K562 (cell line): ENCODE measurements at regions not wholly inside any gene's neighbourhood (a gene's known extent, or its start where the extent isn't known, plus 50 kb on each side); places are given as distances from the start of the nearest gene placed in this dataset.

Source experiments
- ATAC-seq: fragments of 200-7000 bp; cut with Tn5 transposase; 3 replicates; pipeline ENCODE4 v1.9.1; 2020; ENCODE audit warnings: moderate library complexity
- BruUV-seq: library from RNA; stranded (reverse); fragments of 400-500 nt; replicated peaks from 2 replicates; lab custom pipeline; 2021; lab: Mats Ljungman, UMichigan
- CTCF ChIA-PET: fragments of 300-600 bp; formaldehyde crosslinking; extraction: SDS; loops from one replicate; lab custom pipeline; 2021; ENCODE audit warnings: low intra/inter-chr PET ratio; lab: Yijun Ruan, JAX
- POLR2A ChIA-PET: fragments of 300-600, 350-650 bp; sonication (Branson Sonifier 250); formaldehyde crosslinking; extraction: SDS; loops from one replicate; lab custom pipeline; 2021; ENCODE audit warnings: antibody characterized with exemption, inconsistent platforms; lab: Yijun Ruan, JAX
- DNase-seq, 4 experiments: peaks; one replicate each; pipeline versions ENCODE4 v3.0.0 to v3.0.0-alpha.2; 2011 to 2018; ENCODE audit warnings: low spot score in 3 of 4, mixed read lengths in 3 of 4; ENCODE audit errors: extremely low read depth in 1 of 4
- FAIRE-seq: peaks from 2 replicates; lab custom pipeline; 2011; peaks lifted over from hg19 to GRCh38; lab: Jason Lieb, UNC
- H2AFZ ChIP-seq: 2 replicates; pipeline ENCODE4 v1.6.0; 2011; ENCODE audit warnings: low read depth, low read length, control low read depth, inconsistent platforms
- H3K27ac ChIP-seq: fragments of 200-600 bp; 3 replicates; pipeline ENCODE4 v1.8.0; 2011; ENCODE audit warnings: low read depth, mild to moderate bottlenecking, control low read depth, inconsistent platforms, low read length, moderate library complexity, mixed read lengths; ENCODE audit errors: extremely low read depth
- H3K27me3 ChIP-seq, 2 experiments: fragments of 300-600 bp in 1 of 2; 2 replicates in 1 of 2; 3 replicates in 1 of 2; pipeline versions ENCODE4 v1.6.0 to v1.8.0; 2011; ENCODE audit warnings: inconsistent platforms in 2 of 2, low read length in 2 of 2, mild to moderate bottlenecking in 1 of 2, mixed read lengths in 1 of 2, moderate library complexity in 1 of 2; ENCODE audit not compliant: control insufficient read depth in 2 of 2, insufficient read depth in 2 of 2
- H3K36me3 ChIP-seq: fragments of 300-600 bp; 3 replicates; pipeline ENCODE4 v1.8.0; 2011; ENCODE audit warnings: mild to moderate bottlenecking, low read length, inconsistent platforms; ENCODE audit not compliant: control insufficient read depth, insufficient read depth
- H3K4me1 ChIP-seq, 2 experiments: fragments of 200-600 bp in 1 of 2; replicated peaks in 1 of 2; 2 replicates in 1 of 2; 3 replicates in 1 of 2; pipeline versions ENCODE4 v1.5.1 to v1.8.0; 2011; ENCODE audit warnings: inconsistent platforms in 2 of 2, low read length in 2 of 2, mild to moderate bottlenecking in 1 of 2, mixed read lengths in 1 of 2, moderate library complexity in 1 of 2; ENCODE audit not compliant: control insufficient read depth in 2 of 2, insufficient read depth in 2 of 2
- H3K4me2 ChIP-seq: 2 replicates; pipeline ENCODE4 v1.6.1; 2011; ENCODE audit warnings: low read length, control low read depth, inconsistent platforms, mixed read lengths; ENCODE audit not compliant: insufficient read depth
- H3K4me3 ChIP-seq: fragments of 200-600 bp; sonication (generic), shearing (Covaris generic); 2 replicates; pipeline ENCODE4 v1.5.1; 2016; ENCODE audit warnings: control low read depth, inconsistent platforms
- H3K79me2 ChIP-seq: fragments of 200-600 bp; 3 replicates; pipeline ENCODE4 v1.8.0; 2011; ENCODE audit warnings: low read length, inconsistent platforms; ENCODE audit not compliant: control insufficient read depth, insufficient read depth
- H3K9ac ChIP-seq, 2 experiments: 2 replicates each; pipeline versions ENCODE4 v1.6.0 to v1.6.1; 2011; ENCODE audit warnings: low read depth in 2 of 2, low read length in 2 of 2, control low read depth in 1 of 2, inconsistent platforms in 1 of 2, mild to moderate bottlenecking in 1 of 2, mixed read lengths in 1 of 2; ENCODE audit not compliant: insufficient read depth in 1 of 2
- H3K9me1 ChIP-seq: one replicate; pipeline ENCODE4 v1.6.0; 2011; ENCODE audit warnings: inconsistent platforms, mild to moderate bottlenecking, low read length, moderate library complexity; ENCODE audit not compliant: control insufficient read depth, insufficient read depth
- H3K9me3 ChIP-seq: replicated peaks from 2 replicates; pipeline ENCODE4 v1.5.1; 2011; ENCODE audit warnings: low read depth, low read length, inconsistent platforms; ENCODE audit not compliant: control insufficient read depth, insufficient read depth
- H4K20me1 ChIP-seq: replicated peaks from 2 replicates; pipeline ENCODE4 v1.6.1; 2011; ENCODE audit warnings: low read length, inconsistent platforms, mixed read lengths; ENCODE audit not compliant: control insufficient read depth, insufficient read depth
- GTF2F1 ChIP-seq: IDR thresholded peaks from 2 replicates; pipeline ENCODE4 v1.6.1; 2011; ENCODE audit warnings: low read depth, low read length, improper control_type of control experiment
- OTX1 ChIP-seq: fragments of 450-650 bp; formaldehyde crosslinking; IDR thresholded peaks from 2 replicates; pipeline ENCODE4 v1.4.0; 2022; ENCODE audit warnings: mild to moderate bottlenecking
- RAD51 ChIP-seq: fragments of 450-650 bp; IDR thresholded peaks from 2 replicates; pipeline ENCODE4 v1.7.1; 2016; ENCODE audit warnings: low read depth, mild to moderate bottlenecking, borderline replicate concordance
- ZNF232 ChIP-seq: sonication (generic); formaldehyde crosslinking; IDR thresholded peaks from 2 replicates; pipeline ENCODE4 v1.8.0; 2022; ENCODE audit warnings: mild to moderate bottlenecking, missing genetic modification reagents
- ZNF318 ChIP-seq, 2 experiments: fragments of 450-650 bp; IDR thresholded peaks; 2 replicates each; pipeline ENCODE4 v1.6.1; 2016; ENCODE audit warnings: mild to moderate bottlenecking in 2 of 2, borderline replicate concordance in 1 of 2, low read depth in 1 of 2, moderate library complexity in 1 of 2
- WGBS: fragments of 100-300 bp; shearing (Covaris generic); methylation state at CpG from one replicate; pipeline ENCODE4 v1.1.6; 2016; ENCODE audit warnings: low coverage, mixed read lengths; ENCODE audit not compliant: insufficient coverage; ENCODE audit errors: missing lambda C conversion rate; 5-methylcytosine and 5-hydroxymethylcytosine counted together
- in situ Hi-C: fragments of 300-500 bp; cut with MboI; formaldehyde crosslinking; loops from 4 replicates; pipeline ENCODE4 v1.15.0; 2018; ENCODE audit warnings: inconsistent platforms, mixed read lengths
- intact Hi-C: fragments of 100-400 bp; cut with micrococcal nuclease; formaldehyde crosslinking; loops from 2 replicates; pipeline ENCODE4 v1.14.2; 2022

GRCh38 chr11:69904974-69905535 lies 85.8 kb upstream of the FGF3 start:
- ChIA-PET CTCF (no interaction called here), POLR2A (interaction anchor here (0.6 to 1.6 kb wide), 7 partner anchors 10 to 1200 kb away, joined by 3 to 5 read pairs (median 3); no protein-coding TSS in a partner anchor)
- H4K20me1 ChIP-seq = peaks cover 21% of the 10 kb centered on the region
- H3K27ac ChIP-seq = no peak overlapping the region
- no peak overlapping the region for H3K4me3 ChIP-seq
- ATAC-seq (no peak; the same call in 2 of the 3 replicates), FAIRE-seq (no peak), DNase-seq (peak in 1 of 4 experiments; percentile 29)
- BruUV-seq = no TSS peak
- H3K9ac ChIP-seq = peak overlapping the region in 1 of 2 experiments; percentile 62; a peak in 1 of 4 replicates
- H3K27me3 ChIP-seq = peaks cover 5 to 26% of the 10 kb centered on the region in 2 experiments
- H2AFZ ChIP-seq = no peak overlapping the region
- H3K9me3 ChIP-seq = no peaks in the 10 kb centered on the region
- H3K4me2 ChIP-seq = no peak overlapping the region
- no peaks in the 10 kb centered on the region for H3K79me2 ChIP-seq
- 43% methylated on average over 6 of the region's 6 CpGs for WGBS
- intact Hi-C loops (no loop called here), in situ Hi-C loops (no loop called here)
- H3K36me3 ChIP-seq = no peaks in the 10 kb centered on the region
- H3K9me1 ChIP-seq = no peaks in the 10 kb centered on the region
- TF ChIP-seq RAD51 (no peak), GTF2F1 (no peak), ZNF232 (CRISPR knock-in tag) (no peak), OTX1 (CRISPR knock-in tag) (no peak), ZNF318 (IDR thresholded peaks at IDR 0.05; ENCODE audit: borderline replicate concordance in 1 of 2, low read depth in 1 of 2) (no peak)
- peaks cover 17 to 45% of the 10 kb centered on the region in 2 experiments; a peak in 4 of 5 replicates for H3K4me1 ChIP-seq
